ENCODE measurements at regions not wholly inside any gene's neighbourhood (a gene's known extent, or its start where the extent isn't known, plus 50 kb on each side); places are given as distances from the start of the nearest gene placed in this dataset.

GRCh38 chr1:38265293-38266196 is 219.0 kb upstream of the POU3F1 start:
- Histone ChIP-seq H3K4me2 (ENCODE audit: insufficient read depth, low read length) (no peak overlapping the region), H3K27me3 (ENCODE audit: control insufficient read depth in 2 of 2, insufficient read depth in 2 of 2, low read length in 2 of 2) (peaks cover 0 to 4% of the 10 kb centered on the region in 2 experiments), H3K9me3 (replicated peaks; ENCODE audit: control insufficient read depth, insufficient read depth, low read length) (no peaks in the 10 kb centered on the region), H2AFZ (ENCODE audit: low read depth, low read length) (no peak overlapping the region), H3K79me2 (ENCODE audit: control insufficient read depth, insufficient read depth, low read length) (no peaks in the 10 kb centered on the region), H3K4me3 (replicated peaks in 1 of 3; ENCODE audit: insufficient read depth in 1 of 3, low read depth in 1 of 3, low read length in 3 of 3) (no peak overlapping the region), H3K9ac (replicated peaks; ENCODE audit: extremely low read depth, insufficient read depth, low read length) (no peak overlapping the region), H3K9me1 (replicated peaks; ENCODE audit: control insufficient read depth, extremely low read depth, insufficient read depth, low read length) (no peaks in the 10 kb centered on the region), H3K36me3 (ENCODE audit: control insufficient read depth in 2 of 2, extremely low read depth in 1 of 2, insufficient read depth in 2 of 2, low read length in 2 of 2) (no peaks in the 10 kb centered on the region), H3K4me1 (ENCODE audit: control insufficient read depth, extremely low read depth, insufficient read depth, low read length) (no peaks in the 10 kb centered on the region), H3K27ac (ENCODE audit: insufficient read depth, low read depth, low read length) (no peak overlapping the region), H4K20me1 (replicated peaks; ENCODE audit: control insufficient read depth, extremely low read depth, insufficient read depth, low read length) (no peaks in the 10 kb centered on the region)
- FAIRE-seq: no peak
- CTCF ChIA-PET: no interaction called here
- intact Hi-C loops (cut with micrococcal nuclease): no loop called here
- DNase-seq (ENCODE audit: low read depth, low spot score): no peak
- no TSS peak for BruUV-seq (replicated peaks)
- POLR2A ChIA-PET: no interaction called here
- TF ChIP-seq, protein P1, sequence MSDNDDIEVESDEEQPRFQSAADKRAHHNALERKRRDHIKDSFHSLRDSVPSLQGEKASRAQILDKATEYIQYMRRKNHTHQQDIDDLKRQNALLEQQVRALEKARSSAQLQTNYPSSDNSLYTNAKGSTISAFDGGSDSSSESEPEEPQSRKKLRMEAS (IDR thresholded peaks at IDR 0.05; ENCODE audit: insufficient read depth, insufficient read length): no peak
- TF ChIP-seq MYC (IDR thresholded peaks at IDR 0.05; ENCODE audit: low read depth, low read length) (no peak), FOS (IDR thresholded peaks at IDR 0.05; ENCODE audit: borderline replicate concordance, insufficient read depth, low read length) (no peak), POLR2AphosphoS5 (IDR thresholded peaks at IDR 0.05; ENCODE audit: insufficient read depth, low read depth, low read length) (no peak), EZH2 (IDR thresholded peaks at IDR 0.05; ENCODE audit: borderline replicate concordance, low read depth, low read length, severe bottlenecking) (no peak), GATA2 (IDR thresholded peaks at IDR 0.05; ENCODE audit: insufficient read depth, insufficient read length, low read depth, low read length) (no peak), POLR2A (IDR thresholded peaks at IDR 0.05; ENCODE audit: low read depth, low read length) (no peak), JUN (IDR thresholded peaks at IDR 0.05; ENCODE audit: borderline replicate concordance, insufficient read depth, insufficient read length, low read depth) (no peak)
- TF ChIP-seq, protein P2, sequence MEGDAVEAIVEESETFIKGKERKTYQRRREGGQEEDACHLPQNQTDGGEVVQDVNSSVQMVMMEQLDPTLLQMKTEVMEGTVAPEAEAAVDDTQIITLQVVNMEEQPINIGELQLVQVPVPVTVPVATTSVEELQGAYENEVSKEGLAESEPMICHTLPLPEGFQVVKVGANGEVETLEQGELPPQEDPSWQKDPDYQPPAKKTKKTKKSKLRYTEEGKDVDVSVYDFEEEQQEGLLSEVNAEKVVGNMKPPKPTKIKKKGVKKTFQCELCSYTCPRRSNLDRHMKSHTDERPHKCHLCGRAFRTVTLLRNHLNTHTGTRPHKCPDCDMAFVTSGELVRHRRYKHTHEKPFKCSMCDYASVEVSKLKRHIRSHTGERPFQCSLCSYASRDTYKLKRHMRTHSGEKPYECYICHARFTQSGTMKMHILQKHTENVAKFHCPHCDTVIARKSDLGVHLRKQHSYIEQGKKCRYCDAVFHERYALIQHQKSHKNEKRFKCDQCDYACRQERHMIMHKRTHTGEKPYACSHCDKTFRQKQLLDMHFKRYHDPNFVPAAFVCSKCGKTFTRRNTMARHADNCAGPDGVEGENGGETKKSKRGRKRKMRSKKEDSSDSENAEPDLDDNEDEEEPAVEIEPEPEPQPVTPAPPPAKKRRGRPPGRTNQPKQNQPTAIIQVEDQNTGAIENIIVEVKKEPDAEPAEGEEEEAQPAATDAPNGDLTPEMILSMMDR (IDR thresholded peaks at IDR 0.05; ENCODE audit: extremely low read depth in 1 of 2, insufficient read depth in 1 of 2, low read depth in 1 of 2, low read length in 2 of 2): no peak
- dilution Hi-C loops (cut with MboI; ENCODE audit: extremely low pct_ligation_motif_present, low sequenced_read_pairs): no loop called here
